ENCODE measurements at regions not wholly inside any gene's neighbourhood (a gene's known extent, or its start where the extent isn't known, plus 50 kb on each side); places are given as distances from the start of the nearest gene placed in this dataset.

DNA sequence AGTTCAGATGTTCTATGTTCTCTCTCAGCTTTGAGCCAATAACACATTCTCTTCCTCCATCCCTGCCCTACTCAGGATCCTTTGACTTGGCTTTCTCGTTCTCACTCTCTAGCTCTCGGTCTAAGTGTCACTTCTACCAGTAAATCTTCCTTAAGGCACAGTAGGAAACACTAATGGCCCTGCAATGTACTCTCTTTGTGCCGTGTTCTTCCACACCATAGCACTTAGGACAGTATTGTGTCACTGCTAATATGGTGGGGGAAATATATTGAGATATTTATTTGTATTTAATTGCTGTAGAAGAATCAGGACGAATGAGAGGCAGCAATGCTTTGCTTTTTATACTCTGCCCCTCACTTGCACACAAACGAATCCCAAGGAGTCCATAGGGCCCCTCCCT lies 493.1 kb downstream of the SHISA9 start:
- no peak overlapping the region for H3K23ac ChIP-seq (ENCODE audit: insufficient read length, low read depth, low read length)

More for the DNA sequence above, 493.1 kb downstream of the SHISA9 start:
- Histone ChIP-seq H3K4ac (ENCODE audit: low read depth, low read length) (no peak overlapping the region), H3K14ac (ENCODE audit: insufficient read depth, low read length) (no peak overlapping the region), H3K9ac (ENCODE audit: extremely low read depth, insufficient read length, low read length) (no peak overlapping the region), H3K56ac (ENCODE audit: insufficient read length, low read depth, low read length) (no peak overlapping the region), H2BK15ac (ENCODE audit: low read depth, low read length) (no peak overlapping the region), H3T11ph (ENCODE audit: low read length) (no peak overlapping the region), H4K91ac (ENCODE audit: insufficient read length, low read depth, low read length) (no peak overlapping the region), H4K5ac (ENCODE audit: insufficient read length, low read depth, low read length) (no peak overlapping the region), H3K79me2 (ENCODE audit: insufficient read depth, low read length) (no peaks in the 10 kb centered on the region), H2BK5ac (ENCODE audit: insufficient read length, low read length) (no peak overlapping the region), H3K79me1 (ENCODE audit: insufficient read depth, low read depth, low read length, poor library complexity, severe bottlenecking) (no peaks in the 10 kb centered on the region), H2BK12ac (ENCODE audit: insufficient read length, low read depth, low read length) (no peak overlapping the region), H2AFZ (ENCODE audit: low read length) (no peak overlapping the region), H3K23me2 (ENCODE audit: insufficient read length, low read depth, low read length, poor library complexity, severe bottlenecking) (no peaks in the 10 kb centered on the region), H4K20me1 (ENCODE audit: control insufficient read depth, insufficient read depth, insufficient read length) (no peaks in the 10 kb centered on the region), H4K8ac (replicated peaks; ENCODE audit: insufficient read length, low read depth, low read length) (no peak overlapping the region), H3K18ac (ENCODE audit: insufficient read length, low read depth, low read length) (no peak overlapping the region), H3K9me3 (ENCODE audit: control insufficient read depth, low read depth, low read length) (no peaks in the 10 kb centered on the region), H2BK120ac (ENCODE audit: low read depth, low read length, poor library complexity, severe bottlenecking) (no peak overlapping the region), H3K4me2 (ENCODE audit: insufficient read depth, insufficient read length, low read length) (no peak overlapping the region), H3K4me1 (ENCODE audit: insufficient read depth, low read length) (no peaks in the 10 kb centered on the region), H2BK20ac (ENCODE audit: low read depth, low read length, poor library complexity, severe bottlenecking) (no peak overlapping the region), H3K27ac (ENCODE audit: insufficient read length, low read depth, low read length) (no peak overlapping the region), H2AK5ac (ENCODE audit: insufficient read length, low read length) (no peak overlapping the region), H3K27me3 (ENCODE audit: insufficient read depth, low read length) (no peaks in the 10 kb centered on the region)
- DNase-seq, result no peak
- WGBS (ENCODE audit: extremely low coverage, insufficient read length, low lambda C conversion rate), result no CpG with 5 or more reads among the region's 5 CpGs
- H3K4me1 Mint-ChIP-seq, result peaks cover 0 to 6% of the 10 kb centered on the region in 2 experiments; a peak in 1 of 4 replicates
- TF ChIP-seq, protein P1, sequence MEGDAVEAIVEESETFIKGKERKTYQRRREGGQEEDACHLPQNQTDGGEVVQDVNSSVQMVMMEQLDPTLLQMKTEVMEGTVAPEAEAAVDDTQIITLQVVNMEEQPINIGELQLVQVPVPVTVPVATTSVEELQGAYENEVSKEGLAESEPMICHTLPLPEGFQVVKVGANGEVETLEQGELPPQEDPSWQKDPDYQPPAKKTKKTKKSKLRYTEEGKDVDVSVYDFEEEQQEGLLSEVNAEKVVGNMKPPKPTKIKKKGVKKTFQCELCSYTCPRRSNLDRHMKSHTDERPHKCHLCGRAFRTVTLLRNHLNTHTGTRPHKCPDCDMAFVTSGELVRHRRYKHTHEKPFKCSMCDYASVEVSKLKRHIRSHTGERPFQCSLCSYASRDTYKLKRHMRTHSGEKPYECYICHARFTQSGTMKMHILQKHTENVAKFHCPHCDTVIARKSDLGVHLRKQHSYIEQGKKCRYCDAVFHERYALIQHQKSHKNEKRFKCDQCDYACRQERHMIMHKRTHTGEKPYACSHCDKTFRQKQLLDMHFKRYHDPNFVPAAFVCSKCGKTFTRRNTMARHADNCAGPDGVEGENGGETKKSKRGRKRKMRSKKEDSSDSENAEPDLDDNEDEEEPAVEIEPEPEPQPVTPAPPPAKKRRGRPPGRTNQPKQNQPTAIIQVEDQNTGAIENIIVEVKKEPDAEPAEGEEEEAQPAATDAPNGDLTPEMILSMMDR (conservative IDR thresholded peaks at IDR 0.05), result no peak
- no peaks in the 10 kb centered on the region for H3K9me3 Mint-ChIP-seq
- H3K36me3 Mint-ChIP-seq (ENCODE audit: insufficient read depth in 1 of 3, low read depth in 3 of 3), result peaks cover 0 to 2% (median 0%) of the 10 kb centered on the region in 3 experiments; a peak in 1 of 7 replicates
- no peak overlapping the region for H3K4me3 Mint-ChIP-seq
- no peaks in the 10 kb centered on the region for H3K27me3 Mint-ChIP-seq (ENCODE audit: low read depth)
- no peak overlapping the region for H3K27ac Mint-ChIP-seq
